ENCODE measurements at regions not wholly inside any gene's neighbourhood (a gene's known extent, or its start where the extent isn't known, plus 50 kb on each side); places are given as distances from the start of the nearest gene placed in this dataset.

DNA sequence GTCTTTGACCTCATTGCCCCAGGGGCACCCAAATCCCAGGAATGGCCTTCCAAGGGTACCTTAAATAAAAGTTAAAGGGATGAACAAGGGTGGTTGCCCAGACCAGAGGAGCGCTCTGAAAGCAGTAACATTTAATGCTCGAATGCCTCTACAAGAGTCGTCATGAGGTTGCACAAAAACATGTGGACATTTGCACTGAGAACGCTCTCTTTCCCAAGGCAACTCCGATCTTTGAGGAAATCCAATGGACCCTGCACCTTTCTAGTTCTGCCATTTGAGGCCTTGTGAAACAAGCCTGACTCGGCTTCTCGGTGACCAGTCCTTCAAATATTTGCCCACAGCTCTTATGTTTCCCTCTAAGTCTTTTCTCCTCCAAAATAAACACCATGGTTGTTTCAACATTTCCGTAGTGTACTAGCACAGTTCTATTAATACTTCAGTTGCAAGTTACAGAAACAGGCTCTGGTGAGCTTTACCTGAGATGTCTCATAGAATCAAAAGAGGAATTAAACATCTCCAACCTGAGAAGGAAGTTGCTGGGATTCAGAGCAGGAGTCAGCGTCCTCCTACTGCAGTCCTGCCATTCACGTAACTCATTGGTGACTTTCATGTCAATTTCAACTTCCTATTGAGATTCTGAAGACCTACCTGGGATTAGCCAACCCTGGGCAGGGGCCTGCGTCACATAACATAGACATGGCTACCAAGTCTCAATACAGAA lies 168.8 kb upstream of the RAI14 start:
- Histone ChIP-seq H3K4me3 (replicated peaks in 1 of 3; ENCODE audit: low read depth in 2 of 3, low read length in 3 of 3) (no peak overlapping the region), H3K4me1 (ENCODE audit: control insufficient read depth in 1 of 2, insufficient read depth in 2 of 2, low read length in 2 of 2) (no peaks in the 10 kb centered on the region), H3K27me3 (ENCODE audit: control insufficient read depth in 2 of 2, insufficient read depth in 2 of 2, low read length in 2 of 2) (peaks cover 2 to 5% of the 10 kb centered on the region in 2 donors), H3K4me2 (replicated peaks; ENCODE audit: extremely low read depth, low read length, poor library complexity, severe bottlenecking) (no peak overlapping the region), H3K9me3 (replicated peaks in 1 of 2; ENCODE audit: control insufficient read depth in 1 of 2, insufficient read depth in 1 of 2, low read length in 2 of 2) (no peaks in the 10 kb centered on the region), H2AFZ (ENCODE audit: insufficient read depth, low read depth, low read length, poor library complexity, severe bottlenecking) (no peak overlapping the region), H3K36me3 (replicated peaks in 1 of 2; ENCODE audit: control insufficient read depth in 1 of 2, insufficient read depth in 2 of 2, low read length in 2 of 2) (no peaks in the 10 kb centered on the region), H3K79me2 (ENCODE audit: insufficient read depth, low read length) (no peaks in the 10 kb centered on the region), H3K27ac (ENCODE audit: low read depth in 1 of 2, low read length in 2 of 2) (no peak overlapping the region), H3K9ac (ENCODE audit: insufficient read depth, low read length, poor library complexity, severe bottlenecking) (no peak overlapping the region), H4K20me1 (ENCODE audit: insufficient read depth, low read length) (no peaks in the 10 kb centered on the region)
- TF ChIP-seq, protein P1, sequence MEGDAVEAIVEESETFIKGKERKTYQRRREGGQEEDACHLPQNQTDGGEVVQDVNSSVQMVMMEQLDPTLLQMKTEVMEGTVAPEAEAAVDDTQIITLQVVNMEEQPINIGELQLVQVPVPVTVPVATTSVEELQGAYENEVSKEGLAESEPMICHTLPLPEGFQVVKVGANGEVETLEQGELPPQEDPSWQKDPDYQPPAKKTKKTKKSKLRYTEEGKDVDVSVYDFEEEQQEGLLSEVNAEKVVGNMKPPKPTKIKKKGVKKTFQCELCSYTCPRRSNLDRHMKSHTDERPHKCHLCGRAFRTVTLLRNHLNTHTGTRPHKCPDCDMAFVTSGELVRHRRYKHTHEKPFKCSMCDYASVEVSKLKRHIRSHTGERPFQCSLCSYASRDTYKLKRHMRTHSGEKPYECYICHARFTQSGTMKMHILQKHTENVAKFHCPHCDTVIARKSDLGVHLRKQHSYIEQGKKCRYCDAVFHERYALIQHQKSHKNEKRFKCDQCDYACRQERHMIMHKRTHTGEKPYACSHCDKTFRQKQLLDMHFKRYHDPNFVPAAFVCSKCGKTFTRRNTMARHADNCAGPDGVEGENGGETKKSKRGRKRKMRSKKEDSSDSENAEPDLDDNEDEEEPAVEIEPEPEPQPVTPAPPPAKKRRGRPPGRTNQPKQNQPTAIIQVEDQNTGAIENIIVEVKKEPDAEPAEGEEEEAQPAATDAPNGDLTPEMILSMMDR (IDR thresholded peaks at IDR 0.05): no peak
- no peak overlapping the region for H3K27ac Mint-ChIP-seq
- no peaks in the 10 kb centered on the region for H3K4me1 Mint-ChIP-seq
- 94% methylated on average over 7 of the region's 11 CpGs for WGBS (ENCODE audit: insufficient coverage)
- no peaks in the 10 kb centered on the region for H3K36me3 Mint-ChIP-seq
- peaks cover 10 to 14% (median 13%) of the 10 kb centered on the region in 3 donors for H3K27me3 Mint-ChIP-seq (ENCODE audit: low read depth in 3 of 3)
- no peak for DNase-seq
- H3K4me3 Mint-ChIP-seq: no peak overlapping the region
- peaks cover 0 to 6% (median 0%) of the 10 kb centered on the region in 7 donors for H3K9me3 Mint-ChIP-seq
- intact Hi-C loops (cut with micrococcal nuclease): loop anchor here (5.0 kb wide), 2 partner anchors 50 to 410 kb away; no protein-coding TSS in a partner anchor

DNA sequence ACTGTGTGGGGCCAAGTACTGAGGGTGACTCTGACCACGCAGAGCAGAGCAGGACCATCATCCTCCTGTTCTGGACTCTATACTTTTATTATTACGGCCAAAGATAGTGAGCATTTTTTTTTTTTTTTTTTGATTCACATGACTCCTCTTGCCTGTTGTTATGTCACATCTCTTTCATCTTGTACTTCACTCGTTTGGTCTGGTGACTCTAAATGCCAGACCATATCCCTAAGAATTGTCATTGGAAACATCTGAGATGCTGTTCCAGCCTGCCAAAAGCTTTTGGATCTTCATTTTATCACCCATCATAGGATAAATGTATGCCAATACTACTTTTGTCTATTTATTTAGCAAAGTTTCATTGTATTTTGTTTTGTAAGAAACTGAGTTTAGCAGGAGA lies 168.2 kb upstream of the RAI14 start:
- no peaks in the 10 kb centered on the region for H3K4me1 Mint-ChIP-seq

More for the DNA sequence above, 168.2 kb upstream of the RAI14 start:
- Histone ChIP-seq H3K9ac (ENCODE audit: insufficient read depth, low read length, poor library complexity, severe bottlenecking) (no peak overlapping the region), H3K4me2 (replicated peaks; ENCODE audit: extremely low read depth, low read length, poor library complexity, severe bottlenecking) (no peak overlapping the region), H4K20me1 (ENCODE audit: insufficient read depth, low read length) (no peaks in the 10 kb centered on the region), H2AFZ (ENCODE audit: insufficient read depth, low read depth, low read length, poor library complexity, severe bottlenecking) (no peak overlapping the region), H3K4me3 (replicated peaks in 1 of 3; ENCODE audit: low read depth in 2 of 3, low read length in 3 of 3) (no peak overlapping the region), H3K36me3 (replicated peaks in 1 of 2; ENCODE audit: control insufficient read depth in 1 of 2, insufficient read depth in 2 of 2, low read length in 2 of 2) (no peaks in the 10 kb centered on the region), H3K4me1 (ENCODE audit: control insufficient read depth in 1 of 2, insufficient read depth in 2 of 2, low read length in 2 of 2) (no peaks in the 10 kb centered on the region), H3K27ac (ENCODE audit: low read depth in 1 of 2, low read length in 2 of 2) (no peak overlapping the region), H3K9me3 (replicated peaks in 1 of 2; ENCODE audit: control insufficient read depth in 1 of 2, insufficient read depth in 1 of 2, low read length in 2 of 2) (no peaks in the 10 kb centered on the region), H3K27me3 (ENCODE audit: control insufficient read depth in 2 of 2, insufficient read depth in 2 of 2, low read length in 2 of 2) (peaks cover 2 to 5% of the 10 kb centered on the region in 2 donors), H3K79me2 (ENCODE audit: insufficient read depth, low read length) (no peaks in the 10 kb centered on the region)
- no peak for DNase-seq
- TF ChIP-seq, protein P1 (IDR thresholded peaks at IDR 0.05): no peak
- 80% methylated on average over 1 of the region's 3 CpGs for WGBS (ENCODE audit: insufficient coverage)
- H3K27me3 Mint-ChIP-seq (ENCODE audit: low read depth in 3 of 3): peaks cover 8 to 13% (median 11%) of the 10 kb centered on the region in 3 donors
- no peaks in the 10 kb centered on the region for H3K36me3 Mint-ChIP-seq
- intact Hi-C loops (cut with micrococcal nuclease): loop anchor here (5.0 kb wide), 2 partner anchors 49 to 409 kb away; no protein-coding TSS in a partner anchor
- no peak overlapping the region for H3K27ac Mint-ChIP-seq
- peaks cover 0 to 1% (median 0%) of the 10 kb centered on the region in 7 donors for H3K9me3 Mint-ChIP-seq
- no peak overlapping the region for H3K4me3 Mint-ChIP-seq

All from CD14-positive monocyte (primary cell).